Testis (tissue), 2 donors: ENCODE measurements at regions not wholly inside any gene's neighbourhood (a gene's known extent, or its start where the extent isn't known, plus 50 kb on each side); places are given as distances from the start of the nearest gene placed in this dataset.

Experiments used
- DNase-seq: peaks from one replicate; pipeline ENCODE4 v3.0.0-alpha.2; 2019
- H3K27ac ChIP-seq, 2 donors: fragments of 200-600 bp; sonication (generic); one replicate each; pipeline ENCODE4 v1.5.1; 2019
- H3K27me3 ChIP-seq: fragments of 200-600 bp; sonication (generic); one replicate; pipeline ENCODE4 v1.5.1; 2019
- H3K36me3 ChIP-seq: fragments of 200-600 bp; sonication (generic); one replicate; pipeline ENCODE4 v1.5.1; 2017; ENCODE audit warnings: low read depth; ENCODE audit errors: missing control alignments
- H3K4me1 ChIP-seq: fragments of 200-600 bp; sonication (generic); one replicate; pipeline ENCODE4 v1.5.1; 2019
- H3K4me3 ChIP-seq, 2 donors: fragments of 200-600 bp; sonication (generic); one replicate each; pipeline ENCODE4 v1.5.1; 2017 to 2019
- H3K9me3 ChIP-seq: fragments of 200-600 bp; sonication (generic); one replicate; pipeline ENCODE4 v1.5.1; 2017
- POLR2A ChIP-seq: fragments of 450-650 bp; IDR thresholded peaks from one replicate; pipeline ENCODE4 v1.6.1; 2017; ENCODE audit warnings: antibody characterized with exemption, mild to moderate bottlenecking, moderate library complexity
- WGBS, 2 donors: methylation state at CpG; one replicate each; pipeline ENCODE4 v1.1.5; 2018; 5-methylcytosine and 5-hydroxymethylcytosine counted together
- intact Hi-C: fragments of 100-400 bp; cut with DNase I; formaldehyde crosslinking; loops from one replicate; pipeline ENCODE4 v1.15.1; 2023; ENCODE audit warnings: low total_unique reads
- TF ChIP-seq, protein P1 (sequence below), 3 experiments: fragments of 450-650 bp in 2 of 3; fragments of 200-600 bp in 1 of 3; sonication (generic) in 1 of 3; IDR thresholded peaks; one replicate each; pipeline ENCODE4 v1.5.1; 2016 to 2019; ENCODE audit warnings: antibody characterized with exemption in 3 of 3, mild to moderate bottlenecking in 2 of 3, moderate library complexity in 1 of 3

DNA sequence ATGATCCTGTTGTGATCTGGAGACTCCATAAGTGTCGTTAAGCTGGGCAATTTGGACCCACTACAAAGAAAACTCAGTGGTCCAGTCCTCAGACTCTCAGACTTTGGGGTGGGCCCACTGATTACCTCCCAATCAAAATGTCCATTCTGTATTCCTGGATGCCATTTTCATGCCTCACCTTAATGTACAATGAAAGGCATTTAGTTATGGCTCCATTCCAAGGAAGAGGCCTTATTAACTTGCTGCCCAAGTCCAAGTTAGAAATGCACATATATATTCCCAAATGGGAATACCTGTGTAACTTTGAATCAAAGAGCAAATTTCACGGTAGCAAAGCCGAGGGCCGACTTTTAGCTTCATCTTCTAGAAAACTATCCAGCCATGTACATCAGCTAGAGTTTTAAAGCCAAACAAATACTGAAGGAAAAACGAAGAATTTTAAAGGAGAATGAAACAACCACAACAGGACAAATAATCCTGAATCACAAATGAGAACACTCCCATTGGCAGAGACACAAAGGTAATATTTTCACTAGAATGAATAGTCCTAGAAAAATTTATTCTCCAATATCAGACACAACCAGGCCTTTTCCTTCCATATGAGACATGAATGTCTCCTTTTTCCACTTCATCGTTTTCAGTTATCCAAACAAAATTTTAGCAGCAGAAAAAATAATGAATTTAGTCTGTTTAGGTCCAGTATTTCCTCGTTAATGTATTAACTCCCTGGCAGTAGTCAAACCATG lies 63.7 kb upstream of the HHIP start:
- WGBS, 2 donors, result 67 to 70% methylated on average over 7 of the region's 7 CpGs
- Histone ChIP-seq H3K27ac (no peak overlapping the region), H3K4me3 (no peak overlapping the region), H3K4me1 (peaks cover 4% of the 10 kb centered on the region), H3K36me3 (no peaks in the 10 kb centered on the region), H3K27me3 (no peaks in the 10 kb centered on the region), H3K9me3 (no peaks in the 10 kb centered on the region)
- DNase-seq, result no peak
- TF ChIP-seq, protein P1, sequence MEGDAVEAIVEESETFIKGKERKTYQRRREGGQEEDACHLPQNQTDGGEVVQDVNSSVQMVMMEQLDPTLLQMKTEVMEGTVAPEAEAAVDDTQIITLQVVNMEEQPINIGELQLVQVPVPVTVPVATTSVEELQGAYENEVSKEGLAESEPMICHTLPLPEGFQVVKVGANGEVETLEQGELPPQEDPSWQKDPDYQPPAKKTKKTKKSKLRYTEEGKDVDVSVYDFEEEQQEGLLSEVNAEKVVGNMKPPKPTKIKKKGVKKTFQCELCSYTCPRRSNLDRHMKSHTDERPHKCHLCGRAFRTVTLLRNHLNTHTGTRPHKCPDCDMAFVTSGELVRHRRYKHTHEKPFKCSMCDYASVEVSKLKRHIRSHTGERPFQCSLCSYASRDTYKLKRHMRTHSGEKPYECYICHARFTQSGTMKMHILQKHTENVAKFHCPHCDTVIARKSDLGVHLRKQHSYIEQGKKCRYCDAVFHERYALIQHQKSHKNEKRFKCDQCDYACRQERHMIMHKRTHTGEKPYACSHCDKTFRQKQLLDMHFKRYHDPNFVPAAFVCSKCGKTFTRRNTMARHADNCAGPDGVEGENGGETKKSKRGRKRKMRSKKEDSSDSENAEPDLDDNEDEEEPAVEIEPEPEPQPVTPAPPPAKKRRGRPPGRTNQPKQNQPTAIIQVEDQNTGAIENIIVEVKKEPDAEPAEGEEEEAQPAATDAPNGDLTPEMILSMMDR (IDR thresholded peaks at IDR 0.05), result no peak
- no peak for TF ChIP-seq POLR2A
- intact Hi-C loops, result no loop called here

DNA sequence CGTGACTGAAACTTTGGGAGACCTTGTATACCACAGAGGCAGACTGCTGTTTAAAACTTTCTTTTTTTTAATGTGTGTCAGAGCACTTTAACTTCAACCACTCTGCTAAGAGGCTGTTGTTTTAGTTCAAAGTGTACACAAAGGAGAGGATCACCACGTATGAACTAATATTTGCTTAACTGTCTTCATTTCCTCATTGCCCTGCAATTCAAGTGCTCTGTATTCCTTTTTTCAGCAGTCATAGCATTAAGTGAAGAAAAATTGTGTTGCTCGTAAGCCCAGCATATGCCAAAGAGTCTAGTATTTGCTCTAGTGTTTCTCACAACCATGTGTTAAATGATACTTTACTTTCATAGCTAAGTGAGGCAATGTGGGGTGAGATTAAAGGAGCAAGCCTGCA lies 63.0 kb upstream of the HHIP start:
- no peak for DNase-seq
- Histone ChIP-seq H3K36me3 (no peaks in the 10 kb centered on the region), H3K4me1 (peaks cover 4% of the 10 kb centered on the region), H3K27me3 (no peaks in the 10 kb centered on the region), H3K9me3 (no peaks in the 10 kb centered on the region), H3K27ac (no peak overlapping the region), H3K4me3 (no peak overlapping the region)
- TF ChIP-seq, protein P1 (IDR thresholded peaks at IDR 0.05), result no peak
- no peak for TF ChIP-seq POLR2A
- intact Hi-C loops, result no loop called here
- WGBS, 2 donors, result 64 to 65% methylated on average over 3 of the region's 3 CpGs

DNA sequence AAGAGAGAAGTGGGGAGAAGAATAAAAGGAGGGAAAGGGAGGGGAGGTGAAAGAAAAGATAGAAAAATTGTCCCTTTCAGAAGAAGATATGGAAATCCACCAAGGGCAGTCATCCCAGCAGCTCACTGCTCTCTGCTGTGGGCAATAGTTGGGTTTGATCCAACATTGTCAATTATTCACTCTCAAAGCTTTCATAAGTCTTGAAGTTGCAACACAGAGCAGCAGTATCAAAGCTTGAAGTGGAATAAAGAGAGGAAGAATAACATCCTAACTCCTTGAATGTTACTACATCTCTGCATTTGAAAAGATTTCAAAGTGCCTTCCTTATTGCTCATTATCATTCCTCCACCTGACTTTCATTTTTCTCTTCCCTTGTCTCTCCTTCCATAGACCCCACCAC lies 62.3 kb upstream of the HHIP start:
- no peaks in the 10 kb centered on the region for H3K9me3 ChIP-seq
- TF ChIP-seq, protein P1 (IDR thresholded peaks at IDR 0.05), result no peak
- TF ChIP-seq POLR2A, result no peak
- no peak for DNase-seq
- intact Hi-C loops, result no loop called here
- no peak overlapping the region for H3K4me3 ChIP-seq
- H3K36me3 ChIP-seq, result no peaks in the 10 kb centered on the region
- no peak overlapping the region for H3K27ac ChIP-seq
- H3K27me3 ChIP-seq, result no peaks in the 10 kb centered on the region
- peaks cover 4% of the 10 kb centered on the region for H3K4me1 ChIP-seq

DNA sequence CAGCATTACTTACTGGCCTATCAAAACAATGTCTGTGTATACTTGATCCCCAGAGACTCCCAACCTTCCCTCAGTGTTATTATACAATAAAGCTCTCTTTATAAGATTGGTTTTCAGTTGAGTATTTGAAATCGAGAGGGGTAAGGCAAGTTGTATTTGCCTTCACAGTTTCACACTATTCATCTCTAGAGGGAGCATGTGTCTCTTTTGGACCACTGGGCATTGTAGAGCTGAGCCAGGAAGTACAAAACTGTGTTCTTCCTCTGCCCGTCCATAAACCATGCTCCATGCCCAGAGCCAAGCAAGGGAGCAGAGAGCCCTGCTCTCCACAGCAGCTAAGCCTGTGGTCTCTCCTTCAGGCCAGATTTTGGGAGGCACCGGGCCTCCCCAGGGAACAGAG lies 61.5 kb upstream of the HHIP start:
- no peak for DNase-seq
- intact Hi-C loops, result no loop called here
- no peak for TF ChIP-seq POLR2A
- TF ChIP-seq, protein P1 (IDR thresholded peaks at IDR 0.05), result no peak
- no peaks in the 10 kb centered on the region for H3K9me3 ChIP-seq
- H3K27me3 ChIP-seq, result no peaks in the 10 kb centered on the region
- no peaks in the 10 kb centered on the region for H3K36me3 ChIP-seq
- H3K4me1 ChIP-seq, result peaks cover 4% of the 10 kb centered on the region
- no peak overlapping the region for H3K27ac ChIP-seq
- no peak overlapping the region for H3K4me3 ChIP-seq
- WGBS, 2 donors, result 77 to 86% methylated on average over 3 of the region's 3 CpGs

DNA sequence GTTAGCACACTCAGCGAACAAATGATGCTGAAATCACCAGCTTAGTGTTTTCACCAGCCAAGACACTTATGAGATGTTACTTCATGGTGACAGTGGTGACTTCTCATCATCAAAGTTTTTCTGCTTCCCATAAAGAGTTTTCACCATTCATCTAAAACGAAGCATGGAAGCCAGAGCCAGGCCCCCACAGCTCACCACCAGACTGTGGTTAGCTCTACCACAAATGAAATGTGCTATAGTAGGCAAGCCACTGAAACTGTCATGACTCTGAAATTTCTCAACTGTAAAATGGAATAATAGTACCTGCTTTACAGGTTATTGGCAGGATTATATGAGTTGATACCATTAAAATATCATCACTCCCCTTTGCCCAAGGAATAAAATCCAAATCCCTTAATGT lies 56.4 kb upstream of the HHIP start:
- no peak for DNase-seq
- Histone ChIP-seq H3K27ac (no peak overlapping the region), H3K27me3 (no peaks in the 10 kb centered on the region), H3K36me3 (no peaks in the 10 kb centered on the region), H3K4me1 (no peaks in the 10 kb centered on the region), H3K4me3 (no peak overlapping the region), H3K9me3 (no peaks in the 10 kb centered on the region)
- 94 to 95% methylated on average over 2 of the region's 2 CpGs for WGBS, 2 donors
- intact Hi-C loops, result no loop called here
- no peak for TF ChIP-seq POLR2A
- TF ChIP-seq, protein P1 (IDR thresholded peaks at IDR 0.05), result no peak
